CD4-positive, alpha-beta T cell (primary cell): ENCODE measurements at regions not wholly inside any gene's neighbourhood (a gene's known extent, or its start where the extent isn't known, plus 50 kb on each side); places are given as distances from the start of the nearest gene placed in this dataset.

Experiments
- ATAC-seq: fragments of 200-7000 bp; cut with Tn5 transposase; one replicate; pipeline ENCODE4 v1.10.0; 2022; ENCODE audit warnings: mild to moderate bottlenecking; ENCODE audit not compliant: poor library complexity
- CTCF ChIA-PET: fragments of 350-600 bp; sonication (Branson Sonifier 250); formaldehyde crosslinking; loops from one replicate; lab custom pipeline; 2021; ENCODE audit warnings: antibody characterized with exemption, inconsistent platforms; lab: Charles Lee
- POLR2A ChIA-PET: fragments of 350-600 bp; sonication (Branson Sonifier 250); formaldehyde crosslinking; loops from one replicate; lab custom pipeline; 2021; ENCODE audit warnings: antibody characterized with exemption, inconsistent platforms; lab: Charles Lee
- DNase-seq, 14 experiments: peaks; one replicate each; pipeline ENCODE4 v3.0.0-alpha.2; 2013 to 2020; ENCODE audit warnings: mixed read lengths in 2 of 14
- H3K27ac ChIP-seq, 2 donors: one replicate each; pipeline versions ENCODE4 v1.5.1 to v1.7.0; 2013; ENCODE audit warnings: low read length in 2 of 2, low read depth in 1 of 2, mild to moderate bottlenecking in 1 of 2
- H3K27me3 ChIP-seq, 2 experiments: 1 replicate in 1 of 2; 2 replicates in 1 of 2; pipeline versions ENCODE4 v1.6.1 to v1.7.0; 2013; ENCODE audit warnings: low read length in 2 of 2, control low read depth in 1 of 2, mild to moderate bottlenecking in 1 of 2, moderate library complexity in 1 of 2; ENCODE audit not compliant: insufficient read depth in 2 of 2, control insufficient read depth in 1 of 2
- H3K36me3 ChIP-seq: one replicate; pipeline ENCODE4 v1.6.1; 2013; ENCODE audit warnings: low read length, control low read depth; ENCODE audit not compliant: insufficient read depth
- H3K4me1 ChIP-seq: one replicate; pipeline ENCODE4 v1.6.1; 2013; ENCODE audit warnings: low read length, control low read depth; ENCODE audit not compliant: insufficient read depth
- H3K4me3 ChIP-seq: one replicate; pipeline ENCODE4 v1.5.1; 2013; ENCODE audit warnings: mild to moderate bottlenecking, low read length, moderate library complexity
- H3K9me3 ChIP-seq, 2 experiments: 1 replicate in 1 of 2; 2 replicates in 1 of 2; pipeline versions ENCODE4 v1.6.1 to v1.7.0; 2013; ENCODE audit warnings: low read length in 2 of 2, mild to moderate bottlenecking in 2 of 2, control low read depth in 1 of 2, moderate library complexity in 1 of 2; ENCODE audit not compliant: control insufficient read depth in 1 of 2, insufficient read depth in 1 of 2
- H3K27ac Mint-ChIP-seq: one replicate; pipeline ENCODE4 v1.8.0; 2020; ENCODE audit warnings: mixed read lengths
- H3K27me3 Mint-ChIP-seq: one replicate; pipeline ENCODE4 v1.8.0; 2021; ENCODE audit warnings: mixed read lengths
- H3K36me3 Mint-ChIP-seq: one replicate; pipeline ENCODE4 v1.8.0; 2021; ENCODE audit warnings: low read depth, mixed read lengths
- H3K4me1 Mint-ChIP-seq: one replicate; pipeline ENCODE4 v1.8.0; 2021; ENCODE audit warnings: low read depth, mixed read lengths
- H3K4me3 Mint-ChIP-seq: one replicate; pipeline ENCODE4 v1.8.0; 2020; ENCODE audit warnings: mild to moderate bottlenecking, mixed read lengths
- H3K9me3 Mint-ChIP-seq: one replicate; pipeline ENCODE4 v1.8.0; 2020; ENCODE audit warnings: mixed read lengths
- CTCF ChIP-seq: fragments of 200-600 bp; IDR thresholded peaks from one replicate; pipeline ENCODE4 v1.8.0; 2022; ENCODE audit warnings: antibody characterized with exemption, mild to moderate bottlenecking
- intact Hi-C, 2 experiments: fragments of 100-400 bp; cut with DNase I in 1 of 2; cut with micrococcal nuclease in 1 of 2; formaldehyde crosslinking; loops; one replicate each; pipeline versions ENCODE4 v1.15.1 to v1.9.0; 2023 to 2025; cut with DNase I, micrococcal nuclease

- CTCF ChIA-PET: interaction anchor here (0.6 kb wide), 1 partner anchor 96 kb away, joined by 3 read pairs; no protein-coding TSS in a partner anchor
- Histone ChIP-seq H3K27ac (no peak overlapping the region), H3K27me3 (no peaks in the 10 kb centered on the region), H3K9me3 (no peaks in the 10 kb centered on the region), H3K36me3 (no peaks in the 10 kb centered on the region), H3K4me1 (no peaks in the 10 kb centered on the region), H3K4me3 (no peak overlapping the region)
- Mint-ChIP-seq H3K36me3 (no peaks in the 10 kb centered on the region), H3K27me3 (no peaks in the 10 kb centered on the region), H3K9me3 (no peaks in the 10 kb centered on the region), H3K4me3 (no peak overlapping the region), H3K27ac (no peak overlapping the region), H3K4me1 (no peaks in the 10 kb centered on the region)
- TF ChIP-seq CTCF: no peak
- intact Hi-C loops: no loop called here
- ATAC-seq (no peak), DNase-seq (no peak)
- POLR2A ChIA-PET: no interaction called here
Measured at GRCh38 chr4:112732142-112732541, 95.2 kb downstream of the LARP7 start.

GRCh38 chr4:112735474-112735951 lies 98.6 kb downstream of the LARP7 start:
- Histone ChIP-seq H3K27ac (no peak overlapping the region), H3K27me3 (no peaks in the 10 kb centered on the region), H3K36me3 (no peaks in the 10 kb centered on the region), H3K4me3 (no peak overlapping the region), H3K4me1 (no peaks in the 10 kb centered on the region), H3K9me3 (no peaks in the 10 kb centered on the region)
- intact Hi-C loops: no loop called here
- Mint-ChIP-seq H3K36me3 (no peaks in the 10 kb centered on the region), H3K9me3 (no peaks in the 10 kb centered on the region), H3K4me1 (no peaks in the 10 kb centered on the region), H3K27me3 (no peaks in the 10 kb centered on the region), H3K27ac (no peak overlapping the region), H3K4me3 (no peak overlapping the region)
- TF ChIP-seq CTCF: no peak
- ATAC-seq (no peak), DNase-seq (no peak)
- POLR2A ChIA-PET: no interaction called here
- CTCF ChIA-PET: no interaction called here

GRCh38 chr4:112736718-112737135 lies 99.8 kb downstream of the LARP7 start:
- Histone ChIP-seq H3K9me3 (no peaks in the 10 kb centered on the region), H3K4me1 (no peaks in the 10 kb centered on the region), H3K36me3 (no peaks in the 10 kb centered on the region), H3K27ac (no peak overlapping the region), H3K4me3 (no peak overlapping the region), H3K27me3 (no peaks in the 10 kb centered on the region)
- POLR2A ChIA-PET: no interaction called here
- Mint-ChIP-seq H3K27me3 (no peaks in the 10 kb centered on the region), H3K4me1 (no peaks in the 10 kb centered on the region), H3K4me3 (no peak overlapping the region), H3K9me3 (no peaks in the 10 kb centered on the region), H3K27ac (no peak overlapping the region), H3K36me3 (no peaks in the 10 kb centered on the region)
- no peak for TF ChIP-seq CTCF
- DNase-seq (no peak), ATAC-seq (no peak)
- CTCF ChIA-PET: no interaction called here
- intact Hi-C loops: no loop called here
